ENCODE measurements at regions not wholly inside any gene's neighbourhood (a gene's known extent, or its start where the extent isn't known, plus 50 kb on each side); places are given as distances from the start of the nearest gene placed in this dataset.

GRCh38 chr16:52634104-52634503, 87.2 kb upstream of the TOX3 start:
- DNase-seq: no peak

- no peak for DNase-seq
Observed at GRCh38 chr16:52633230-52633629, 86.3 kb upstream of the TOX3 start.

GRCh38 chr16:52631711-52632110, 84.8 kb upstream of the TOX3 start:
- DNase-seq: no peak

- no peak for DNase-seq
Observed at GRCh38 chr16:52630711-52631110, 83.8 kb upstream of the TOX3 start.

- no peak for DNase-seq
Observed at GRCh38 chr16:52629296-52629695, 82.4 kb upstream of the TOX3 start.

DNA sequence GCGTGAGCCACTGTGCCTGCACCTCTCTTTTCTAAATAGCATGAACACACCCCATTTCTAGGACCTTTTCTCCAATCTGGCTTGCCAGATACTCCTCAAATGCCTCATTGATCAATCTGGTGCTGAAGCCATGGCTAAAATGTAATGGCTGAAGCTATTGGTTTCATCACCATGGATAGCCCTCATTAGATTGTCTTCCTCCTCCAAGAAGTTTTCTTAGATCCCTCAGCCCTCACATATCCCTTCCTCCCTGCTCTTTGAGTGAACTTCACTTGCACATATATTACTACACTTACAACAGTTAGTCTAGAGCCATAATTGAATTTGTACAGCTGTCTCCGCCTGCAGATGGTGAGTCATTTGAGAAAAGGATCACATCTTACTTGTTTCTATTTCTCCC, 77.9 kb upstream of the TOX3 start:
- DNase-seq: no peak

- DNase-seq: no peak
Observed at GRCh38 chr16:52621651-52622050, 74.7 kb upstream of the TOX3 start.

DNA sequence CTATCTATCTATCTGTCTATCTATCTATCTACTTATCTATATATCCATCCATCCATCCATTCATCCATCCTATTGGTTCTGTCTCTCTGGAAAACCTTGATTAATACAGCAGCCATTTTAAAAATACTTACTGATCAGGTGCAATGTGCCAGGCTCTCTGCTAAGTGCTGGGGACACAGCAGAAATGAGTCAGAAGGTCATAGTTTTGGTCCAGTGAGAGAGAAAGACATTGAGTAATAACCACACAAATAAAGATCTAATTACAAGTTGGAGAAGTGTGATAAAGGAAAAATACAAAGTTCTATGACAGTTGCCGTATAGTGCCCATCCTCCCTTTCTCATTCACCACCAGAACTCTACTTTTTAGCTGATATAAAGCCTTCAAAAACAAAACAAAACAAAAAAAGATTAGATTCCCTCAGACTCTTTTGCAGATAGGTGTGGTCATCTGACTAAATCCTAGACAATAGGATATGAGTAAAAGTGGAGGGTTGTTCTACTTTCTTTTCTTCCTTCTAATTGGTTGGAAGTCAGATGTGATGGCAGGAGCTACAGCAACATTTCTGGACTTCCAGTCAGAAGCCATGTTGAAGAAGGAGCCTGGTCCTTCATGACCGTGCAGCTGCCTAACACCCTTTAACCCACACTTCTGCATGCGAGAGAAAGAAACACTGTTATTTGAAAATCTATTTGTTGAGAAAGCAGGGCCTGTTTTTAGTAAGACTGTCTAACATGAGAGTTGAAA, 72.0 kb upstream of the TOX3 start:
- DNase-seq: no peak

GRCh38 chr16:52617591-52617990, 70.6 kb upstream of the TOX3 start:
- DNase-seq: no peak

DNA sequence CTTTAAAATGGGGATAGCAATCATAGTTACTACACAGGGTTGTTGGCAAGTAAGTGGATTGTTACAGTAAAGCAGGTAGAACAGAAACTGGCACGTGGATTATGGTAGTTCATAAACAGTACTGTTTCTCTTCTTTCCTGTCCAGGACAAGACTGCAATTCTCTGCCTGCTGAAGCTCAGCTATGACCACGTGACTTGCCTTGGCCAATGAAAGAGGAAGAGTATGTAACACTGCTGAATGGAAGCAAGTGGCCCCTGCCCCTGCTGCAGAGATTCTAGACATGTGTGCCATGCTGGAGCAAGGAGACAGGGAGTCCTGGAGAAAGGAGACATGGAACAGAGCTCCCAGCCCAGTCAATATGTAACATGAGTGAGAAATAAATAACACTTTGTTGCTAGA, 66.6 kb upstream of the TOX3 start:
- DNase-seq: no peak

DNA sequence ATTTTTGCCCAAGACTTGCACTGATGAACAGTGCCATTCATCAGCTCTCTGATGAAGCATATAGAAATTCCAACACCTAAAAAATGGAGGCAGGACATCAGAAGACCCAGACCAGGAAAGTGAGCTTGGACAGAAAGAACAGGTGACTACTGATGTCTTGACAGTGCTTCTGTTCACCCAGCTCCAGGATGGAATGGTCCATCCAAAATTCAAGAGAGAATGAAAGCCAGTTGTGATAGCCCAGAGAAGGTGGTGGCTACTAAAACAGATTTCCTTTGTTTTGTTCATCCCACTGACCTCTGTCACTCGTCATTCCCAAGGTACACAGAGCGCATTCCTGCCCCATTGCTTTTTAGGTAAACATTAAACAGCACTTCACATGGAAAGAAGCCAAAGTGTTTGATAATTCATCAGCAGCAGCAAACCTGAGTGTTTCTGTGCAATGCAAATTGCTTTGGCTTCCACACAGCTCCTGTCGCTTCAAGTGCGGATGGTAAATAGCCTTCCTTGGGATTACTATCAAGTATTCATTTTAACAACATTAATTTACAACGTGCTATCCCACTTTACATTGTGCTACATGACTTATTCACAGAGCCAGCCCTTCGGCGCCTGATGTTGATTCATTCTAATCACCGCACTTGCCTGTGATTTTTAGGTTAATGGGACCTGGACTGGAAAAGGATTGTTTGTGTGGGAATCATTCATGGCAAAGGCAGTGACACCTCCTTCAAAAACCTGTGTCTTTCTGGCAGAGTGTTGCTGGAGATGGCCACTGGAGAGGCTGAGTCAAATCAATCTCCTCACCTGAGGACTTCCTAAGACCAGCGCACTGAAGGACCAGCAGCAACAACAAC, 65.1 kb upstream of the TOX3 start:
- DNase-seq: no peak

DNA sequence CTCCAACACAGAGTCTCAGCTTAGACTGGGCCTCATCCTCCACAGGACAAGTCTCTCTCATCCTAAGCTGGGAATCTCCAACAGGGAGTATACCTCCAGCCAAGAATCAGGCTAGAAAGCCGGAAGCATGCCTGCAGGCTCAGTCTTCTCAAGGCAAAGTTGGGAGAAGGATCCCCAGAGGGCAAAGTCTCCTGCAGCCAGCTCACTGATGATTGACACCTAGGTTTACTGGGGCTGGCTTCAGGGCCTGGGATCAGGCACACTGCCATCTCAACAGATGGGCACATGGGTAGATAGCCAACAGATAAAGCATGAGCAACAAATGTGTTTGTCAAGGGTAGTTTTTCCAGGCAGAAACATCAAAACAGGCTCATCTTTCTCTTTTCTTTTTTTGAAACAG, 56.1 kb upstream of the TOX3 start:
- DNase-seq: peak; percentile 63

DNA sequence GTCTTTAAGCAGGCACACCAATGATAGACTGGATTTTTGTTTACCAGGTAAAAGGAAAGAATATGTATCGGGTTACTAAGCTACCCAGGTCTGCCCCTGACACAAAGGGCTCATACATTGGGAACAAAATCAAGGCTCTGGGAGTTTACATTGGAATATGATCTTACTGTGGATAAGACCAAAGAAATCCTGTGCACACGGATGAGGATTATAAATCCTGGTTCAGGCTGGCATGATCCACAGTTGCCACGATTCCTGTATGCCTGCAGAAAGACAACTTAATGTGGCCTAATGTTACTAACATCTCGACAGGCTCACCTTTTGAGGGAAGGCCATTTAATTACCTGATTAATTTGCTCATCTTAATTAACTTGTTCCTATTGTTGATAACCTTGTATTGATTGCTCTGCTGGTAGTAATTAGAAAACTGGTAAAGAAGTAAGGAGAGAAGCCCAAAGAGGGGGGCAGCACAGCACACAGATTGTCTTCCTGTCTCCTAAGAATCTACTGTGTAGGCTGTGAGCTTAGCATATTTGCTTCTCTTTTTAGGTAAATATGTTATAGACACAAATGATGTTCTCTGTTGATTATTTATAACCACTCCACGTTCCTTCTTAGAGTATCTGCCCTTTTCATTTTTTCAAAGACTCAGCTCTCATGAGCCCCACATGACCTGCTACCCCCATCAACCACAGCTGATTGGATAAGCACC, 51.0 kb upstream of the TOX3 start:
- DNase-seq: no peak

DNA sequence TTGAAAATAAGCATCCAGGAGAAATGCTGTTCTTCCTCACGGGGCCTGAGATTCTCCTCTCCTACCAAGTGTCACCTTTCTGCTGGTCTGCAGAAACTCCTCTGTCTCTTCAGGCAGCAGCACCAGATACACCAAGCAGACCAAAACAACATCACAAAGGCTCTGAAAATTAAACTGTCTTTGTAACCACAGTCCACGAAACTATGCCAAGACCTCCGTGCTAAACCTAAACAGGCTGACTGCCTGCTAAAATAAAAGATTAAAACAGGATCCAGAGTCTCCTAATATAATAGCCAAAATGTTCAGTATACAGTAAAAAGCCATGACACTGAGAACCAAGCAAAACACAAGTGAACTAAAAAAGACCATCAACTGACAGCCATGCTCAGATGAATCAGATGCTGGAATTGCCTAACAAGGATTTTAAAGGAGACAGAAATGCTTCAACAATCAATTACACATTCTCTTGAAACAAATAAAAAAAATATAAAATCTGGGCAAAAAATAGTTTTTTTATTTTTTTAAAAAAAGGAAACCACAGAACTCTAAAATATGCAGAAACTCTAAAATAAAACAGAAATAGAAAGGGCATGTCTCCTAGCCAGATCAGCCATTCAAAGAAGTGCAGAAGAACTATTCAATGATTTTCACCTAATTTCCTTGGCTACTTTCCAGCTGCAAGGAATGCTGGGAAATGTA, 50.3 kb upstream of the TOX3 start:
- DNase-seq: no peak
